WTC11 (cell line): ENCODE measurements at regions not wholly inside any gene's neighbourhood (a gene's known extent, or its start where the extent isn't known, plus 50 kb on each side); places are given as distances from the start of the nearest gene placed in this dataset.

Source experiments
- ATF6 ChIP-seq: sonication (generic); formaldehyde crosslinking; IDR thresholded peaks from 2 replicates; pipeline ENCODE4 v1.8.1; 2023; ENCODE audit warnings: mild to moderate bottlenecking, missing genetic modification reagents
- CBFB ChIP-seq: sonication (generic); formaldehyde crosslinking; IDR thresholded peaks from 2 replicates; pipeline ENCODE4 v1.8.1; 2022; ENCODE audit warnings: mild to moderate bottlenecking, low read depth, missing genetic modification reagents
- CTCF ChIP-seq: fragments of 200-600 bp; IDR thresholded peaks from 2 replicates; pipeline ENCODE4 v1.8.0; 2022; ENCODE audit warnings: antibody characterized with exemption
- FOXP1 ChIP-seq: sonication (generic); formaldehyde crosslinking; IDR thresholded peaks from 2 replicates; pipeline ENCODE4 v1.8.0; 2022; ENCODE audit warnings: missing genetic modification reagents, mild to moderate bottlenecking, moderate library complexity, borderline replicate concordance
- PRRX2 ChIP-seq: fragments of 250-450 bp; sonication (Bioruptor Pico); IDR thresholded peaks from 2 replicates; pipeline ENCODE4 v1.8.0; 2021; ENCODE audit warnings: mild to moderate bottlenecking
- SOX15 ChIP-seq: fragments of 250-450 bp; sonication (Bioruptor Pico); IDR thresholded peaks from 2 replicates; pipeline ENCODE4 v1.9.0; 2021; ENCODE audit warnings: mild to moderate bottlenecking

GRCh38 chr7:4607311-4607729 is 74.8 kb upstream of the FOXK1 start:
- TF ChIP-seq PRRX2 (CRISPR knock-in tag): no peak
- no peak for TF ChIP-seq CBFB (CRISPR knock-in tag)
- no peak for TF ChIP-seq CTCF
- TF ChIP-seq FOXP1: no peak
- TF ChIP-seq SOX15 (CRISPR knock-in tag): no peak
- TF ChIP-seq ATF6: no peak
